SIG-M5 treated with dmso at 0.1 percent for 504 hours (cell line): ENCODE measurements at regions not wholly inside any gene's neighbourhood (a gene's known extent, or its start where the extent isn't known, plus 50 kb on each side); places are given as distances from the start of the nearest gene placed in this dataset.
"Not testable (repeated sequence)": the region's sequence is repeated elsewhere in the genome, so short reads cannot be mapped to it uniquely, and the experiment has no call there.

Experiments used
- DNase-seq: peaks from one replicate; lab custom pipeline; 2025; ENCODE audit not compliant: unreplicated experiment; lab: John Stamatoyannopoulos, UW

DNA sequence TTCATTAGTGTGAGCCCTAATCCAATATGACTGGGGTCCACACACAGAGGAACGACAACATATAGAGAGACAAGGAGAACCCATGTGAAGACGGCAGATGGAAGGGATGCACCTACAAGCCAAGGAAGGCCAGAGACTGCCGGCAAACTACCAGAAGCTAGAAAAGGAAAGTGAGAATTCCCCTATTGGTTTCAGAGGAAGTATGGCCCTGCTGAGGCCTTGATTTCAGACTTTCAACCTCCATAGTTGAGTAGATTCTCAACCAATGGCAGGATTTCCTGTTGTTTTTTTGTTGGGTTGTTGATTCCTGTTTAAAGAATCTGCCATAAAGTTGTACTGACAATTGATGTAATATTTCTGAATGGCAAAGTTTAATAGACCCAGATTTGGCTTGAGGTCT is 241.5 kb downstream of the SATB2 start:
- DNase-seq: no peak

DNA sequence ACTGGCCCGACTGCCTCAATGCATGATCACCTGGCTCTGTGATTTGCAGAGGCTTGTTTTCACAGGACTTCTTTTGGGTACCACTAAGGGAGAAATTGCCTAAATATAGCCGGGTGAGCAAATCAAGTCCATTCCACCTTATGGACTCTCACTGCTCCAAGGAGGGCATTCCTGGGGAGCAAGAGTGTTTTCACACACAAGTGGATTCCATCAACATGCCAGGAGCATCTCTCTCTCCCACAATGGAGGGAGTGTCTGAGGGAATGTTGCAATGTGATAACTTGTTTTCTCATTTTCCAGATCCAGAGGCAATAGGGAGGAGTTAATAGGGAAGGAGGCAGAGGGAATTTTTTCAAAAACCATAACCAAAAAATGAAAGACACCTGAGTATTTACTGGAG is 250.7 kb downstream of the SATB2 start:
- no peak for DNase-seq

DNA sequence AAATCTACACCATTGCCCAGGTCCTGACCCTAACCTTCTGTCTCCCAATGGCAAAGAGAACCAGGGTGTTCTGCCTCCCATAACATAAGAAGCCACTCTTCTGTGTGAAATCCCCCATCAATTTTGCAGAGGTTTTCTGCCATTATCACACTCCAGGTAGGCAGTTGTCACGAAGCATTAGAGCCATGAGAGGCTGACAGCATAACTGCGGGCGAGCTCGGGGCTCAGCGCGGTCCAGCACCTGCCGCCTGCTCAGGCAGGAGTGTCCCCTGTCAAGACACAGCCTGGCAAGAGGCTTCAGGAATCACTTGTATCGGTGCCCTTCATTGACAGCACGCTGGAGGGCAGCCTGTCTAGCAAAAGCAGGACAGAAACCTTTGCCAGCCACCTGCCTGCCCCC is 251.2 kb downstream of the SATB2 start:
- no peak for DNase-seq

DNA sequence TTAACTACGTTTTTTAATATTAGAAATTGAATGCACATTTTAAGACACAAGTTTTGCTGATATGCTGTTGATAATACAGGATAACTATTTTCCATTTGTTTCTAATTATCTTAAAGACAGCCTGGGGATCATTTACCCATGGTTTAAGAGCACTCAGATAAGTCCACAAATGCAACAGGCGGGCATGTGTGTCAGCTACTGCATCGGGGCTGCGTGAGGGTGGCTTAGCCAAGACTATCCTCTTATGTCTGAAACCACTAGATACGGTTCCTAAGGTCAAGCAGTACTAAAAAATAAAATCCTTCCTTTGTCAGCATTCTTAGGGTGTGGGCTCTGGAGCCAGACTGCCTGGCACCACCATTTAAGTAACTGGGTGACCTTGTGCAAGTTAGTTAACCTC is 254.8 kb downstream of the SATB2 start:
- DNase-seq: no peak

DNA sequence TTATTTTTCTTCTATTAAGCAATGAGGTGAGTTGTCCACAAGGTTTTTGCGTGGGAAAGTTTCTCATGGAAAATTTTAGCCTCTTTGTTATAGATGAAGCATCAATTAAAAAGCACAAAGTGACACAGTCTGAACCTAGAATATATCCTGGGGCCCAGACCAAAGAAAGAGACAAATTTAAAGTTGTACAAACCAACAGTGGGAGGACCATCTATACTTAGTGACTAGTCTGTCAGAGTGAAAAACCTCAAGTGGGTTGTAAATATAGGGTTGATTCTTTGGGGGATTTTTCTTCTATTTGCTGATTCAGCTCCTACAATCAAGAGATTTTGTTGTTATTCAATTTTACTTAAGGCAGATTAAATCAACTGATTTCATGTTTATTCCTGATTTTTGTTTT is 256.2 kb downstream of the SATB2 start:
- no peak for DNase-seq

DNA sequence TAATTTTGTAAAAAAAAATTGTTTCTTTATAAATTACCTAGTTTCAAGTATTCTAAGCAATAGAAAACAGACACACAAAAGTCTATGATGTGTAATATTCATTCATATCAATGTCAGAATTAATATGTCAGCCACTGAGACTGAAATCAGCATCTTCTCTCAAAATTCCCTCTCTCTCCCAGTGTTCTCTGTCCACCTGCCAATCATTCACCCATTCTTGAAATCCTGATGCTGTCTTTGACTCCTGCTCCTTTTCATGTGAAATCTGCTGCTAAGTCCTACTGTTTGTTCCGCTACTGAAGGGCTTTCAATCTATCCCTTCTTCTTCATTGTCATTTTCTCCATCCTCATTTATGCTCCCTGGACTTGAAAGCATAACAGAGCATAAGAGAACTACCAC is 257.9 kb downstream of the SATB2 start:
- DNase-seq: no peak

DNA sequence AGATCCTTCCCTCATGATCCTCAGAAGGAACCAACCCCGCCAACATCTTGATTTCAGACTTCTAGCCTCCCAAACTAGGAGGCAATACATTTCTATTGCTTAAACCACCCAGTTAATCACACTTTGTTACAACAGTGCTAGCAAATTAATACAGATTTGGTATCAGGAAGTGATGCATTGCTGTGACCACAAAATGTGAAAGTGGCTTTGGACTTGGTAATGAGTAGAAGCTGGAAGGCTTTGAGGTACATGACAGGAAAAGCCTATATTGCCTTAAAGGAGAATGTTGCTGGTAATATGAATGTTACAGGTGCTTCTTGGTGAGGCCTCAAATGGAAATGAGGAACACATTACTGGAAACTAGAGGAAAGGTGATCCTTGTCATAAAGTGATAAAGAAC is 260.3 kb downstream of the SATB2 start:
- peak; percentile 44 for DNase-seq

DNA sequence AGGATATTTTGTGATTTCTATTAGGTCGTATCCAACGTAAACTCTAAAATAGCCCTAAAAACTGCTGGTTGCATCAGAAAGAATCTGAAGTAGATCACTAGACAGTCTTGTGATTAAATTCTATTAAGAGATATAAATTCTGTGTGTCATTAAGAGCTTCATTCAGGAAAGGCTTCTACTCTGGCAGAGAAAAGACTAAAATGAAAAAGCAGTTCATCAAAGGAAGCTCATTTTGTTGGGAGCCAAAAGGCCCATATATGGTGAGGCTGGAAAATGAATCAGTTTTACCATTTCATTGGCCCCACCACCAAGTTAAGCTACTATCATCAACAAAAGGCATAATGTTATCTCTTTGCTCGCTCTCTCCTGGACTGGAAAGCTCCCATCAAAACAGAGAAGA is 261.1 kb downstream of the SATB2 start:
- no peak for DNase-seq

DNA sequence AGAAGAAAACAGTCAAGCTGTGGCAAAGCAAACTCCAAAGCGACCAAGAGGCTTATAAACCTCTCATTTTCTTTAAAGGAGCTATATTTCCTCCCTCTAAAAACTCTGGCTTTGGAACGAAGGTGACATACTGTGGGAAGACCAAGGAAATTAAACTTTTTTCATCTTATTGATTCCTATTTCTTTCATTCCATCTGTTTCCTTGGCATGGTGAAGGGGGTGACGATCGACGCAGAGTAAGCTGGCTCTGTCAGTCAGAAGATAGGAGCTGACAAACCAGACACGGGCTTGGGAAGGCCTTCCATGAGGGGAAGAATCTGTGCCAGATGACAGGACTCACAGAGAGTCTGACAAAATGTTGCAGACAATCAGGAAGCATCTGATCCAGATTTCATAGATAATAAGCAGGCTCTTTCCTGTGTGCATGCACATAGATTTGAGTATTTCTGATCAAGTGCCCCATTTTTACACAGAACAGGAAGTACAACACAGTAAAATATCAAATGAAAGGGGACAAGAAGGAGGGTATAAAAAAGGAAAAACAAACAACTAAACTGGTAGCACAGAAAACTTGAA is 261.7 kb downstream of the SATB2 start:
- DNase-seq: no peak

DNA sequence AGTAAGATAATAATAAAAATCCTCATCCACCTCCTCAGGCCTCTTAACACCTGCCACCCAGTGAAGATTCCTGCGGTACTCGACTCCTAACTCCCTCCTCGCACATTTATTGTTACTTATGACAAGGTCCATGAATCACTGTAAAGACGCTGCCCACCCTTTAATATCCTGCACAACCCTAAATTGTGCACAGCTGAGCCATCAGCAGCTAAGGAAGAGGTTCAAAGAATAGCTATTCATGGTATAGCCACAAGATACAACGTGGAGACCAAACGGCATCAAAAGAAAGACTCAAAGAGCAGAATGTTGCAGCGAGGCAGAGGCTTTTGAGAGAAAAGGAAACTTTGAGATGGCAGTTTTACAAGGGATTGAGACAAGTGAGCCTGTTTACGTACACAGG is 266.3 kb downstream of the SATB2 start:
- no peak for DNase-seq

DNA sequence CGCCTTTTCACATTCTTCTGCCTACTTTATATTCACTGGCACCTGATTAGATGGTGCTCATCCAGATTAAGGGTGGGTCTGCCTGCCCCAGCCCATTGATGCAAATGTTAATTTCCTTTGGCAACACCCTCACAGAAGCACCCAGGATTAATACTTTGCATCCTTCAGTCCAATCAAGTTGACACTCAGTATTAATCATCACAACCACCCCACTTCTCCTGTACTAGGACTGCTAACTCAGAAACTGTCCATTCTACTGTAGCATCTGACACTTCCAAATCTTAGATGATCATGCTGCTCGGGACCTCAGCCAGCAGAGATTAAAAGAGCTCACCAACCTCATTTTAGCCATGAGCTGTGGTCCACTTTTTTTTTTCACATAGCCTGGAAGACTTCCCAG is 268.5 kb downstream of the SATB2 start:
- DNase-seq: no peak

DNA sequence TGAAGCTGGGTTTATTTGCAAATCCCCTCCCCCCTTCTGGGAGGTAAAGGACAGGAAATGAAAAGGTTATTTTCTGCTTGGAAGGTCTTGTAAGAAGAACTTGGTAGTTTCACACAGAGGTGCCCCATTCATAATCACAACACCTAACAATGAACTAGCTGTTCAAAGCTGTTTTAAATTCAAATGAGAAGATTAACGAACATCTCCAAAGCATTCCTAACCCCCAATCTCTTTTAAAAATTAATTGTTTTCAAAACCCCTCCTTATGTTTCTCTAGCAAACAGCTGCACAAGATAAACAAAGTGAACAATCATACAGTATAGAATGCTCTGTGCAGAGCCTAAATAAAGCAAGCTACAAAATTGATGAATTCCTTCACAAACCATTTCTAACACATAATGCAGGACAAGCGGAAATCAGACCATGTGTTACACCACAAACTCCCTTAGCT is 271.4 kb downstream of the SATB2 start:
- DNase-seq: no peak

DNA sequence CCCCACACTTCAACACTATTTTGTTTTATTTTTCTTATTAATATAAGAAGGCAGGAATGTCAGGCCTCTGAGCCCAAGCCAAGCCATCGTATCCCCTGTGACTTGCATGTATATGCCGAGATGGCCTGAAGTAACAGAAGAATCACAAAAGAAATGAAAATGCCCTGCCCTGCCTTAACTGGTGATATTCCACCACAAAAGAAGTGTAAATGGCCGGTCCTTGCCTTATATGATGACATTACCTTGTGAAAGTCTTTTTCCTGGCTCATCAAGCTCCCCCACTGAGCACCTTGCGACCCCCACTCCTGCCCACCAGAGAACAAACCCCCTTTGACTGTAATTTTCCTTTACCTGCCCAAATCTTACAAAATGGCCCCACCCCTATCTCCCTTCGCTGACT is 272.6 kb downstream of the SATB2 start:
- not testable (repeated sequence) for DNase-seq

DNA sequence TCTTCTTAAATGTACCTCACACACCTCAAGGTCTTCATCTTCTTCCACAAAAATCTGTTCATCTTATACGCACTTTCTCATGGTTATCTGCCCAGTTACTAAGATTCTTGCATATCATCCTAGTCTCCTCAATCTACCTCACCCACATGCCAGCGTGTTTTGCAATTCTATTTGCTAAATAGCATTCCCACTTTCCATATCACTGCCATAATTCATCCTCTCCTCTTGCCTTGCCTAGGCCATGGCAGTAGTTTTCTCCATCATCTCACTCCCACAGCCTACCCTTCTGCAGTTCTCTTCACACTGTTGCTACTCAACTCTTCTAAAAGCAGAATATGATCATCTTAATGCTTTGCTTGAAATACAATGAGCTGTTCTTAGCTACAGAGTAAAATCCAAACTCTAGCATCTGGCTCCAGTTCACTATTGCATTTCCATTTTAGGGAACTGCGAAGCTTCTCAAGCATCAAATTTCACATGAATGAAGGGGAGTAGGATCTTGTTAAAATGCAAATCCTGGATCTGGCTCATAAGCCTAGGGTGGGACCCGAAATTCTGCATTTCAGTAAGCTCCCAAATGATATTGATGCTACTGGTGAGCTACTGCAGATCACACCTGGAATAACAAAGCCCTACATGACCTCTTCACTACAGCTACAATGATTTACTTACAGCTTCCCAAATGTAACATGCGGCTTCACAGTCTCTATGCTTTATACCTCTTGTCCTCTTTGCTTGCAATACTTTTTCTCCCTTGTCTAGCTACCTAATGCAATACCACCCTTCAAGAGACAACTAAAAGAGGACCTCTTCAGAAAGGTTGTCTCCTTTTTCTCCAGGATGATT is 293.9 kb downstream of the SATB2 start:
- DNase-seq: no peak

DNA sequence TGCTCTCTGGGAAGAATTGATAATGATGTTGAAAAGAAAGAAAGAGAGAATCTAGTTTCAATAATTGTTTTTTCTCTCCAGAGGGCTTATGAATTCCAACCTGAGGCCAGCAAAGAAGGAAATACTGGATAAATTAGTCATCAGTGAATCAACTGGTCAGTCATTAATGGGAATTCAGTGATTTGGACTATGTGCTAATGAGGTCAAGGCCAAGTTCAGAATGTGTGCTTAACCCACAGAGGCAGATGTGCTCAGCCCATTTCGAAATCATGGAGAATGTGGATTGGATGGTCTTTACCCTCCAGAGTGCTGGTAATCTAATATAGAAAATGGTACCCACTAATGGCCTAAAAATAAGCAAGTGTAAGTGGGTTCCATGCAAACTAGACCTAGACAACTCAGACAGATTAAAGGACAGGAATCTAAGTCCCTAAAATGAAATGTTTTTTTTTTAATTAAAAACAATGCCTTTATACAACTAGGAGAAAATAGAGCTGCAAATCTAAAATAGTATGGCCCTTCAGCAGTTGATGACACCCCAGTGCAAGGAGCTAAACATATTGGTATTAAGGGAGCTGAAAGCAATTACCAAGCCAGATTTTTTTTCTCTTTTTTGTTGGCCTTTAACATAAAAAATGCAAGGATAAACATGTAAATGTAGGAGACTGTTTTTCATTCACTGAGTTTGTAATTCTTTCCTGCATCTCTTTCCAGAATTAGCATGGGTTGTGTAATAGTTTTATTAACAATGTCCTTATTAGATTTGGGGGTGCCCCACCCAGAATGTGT is 296.9 kb downstream of the SATB2 start:
- DNase-seq: no peak

DNA sequence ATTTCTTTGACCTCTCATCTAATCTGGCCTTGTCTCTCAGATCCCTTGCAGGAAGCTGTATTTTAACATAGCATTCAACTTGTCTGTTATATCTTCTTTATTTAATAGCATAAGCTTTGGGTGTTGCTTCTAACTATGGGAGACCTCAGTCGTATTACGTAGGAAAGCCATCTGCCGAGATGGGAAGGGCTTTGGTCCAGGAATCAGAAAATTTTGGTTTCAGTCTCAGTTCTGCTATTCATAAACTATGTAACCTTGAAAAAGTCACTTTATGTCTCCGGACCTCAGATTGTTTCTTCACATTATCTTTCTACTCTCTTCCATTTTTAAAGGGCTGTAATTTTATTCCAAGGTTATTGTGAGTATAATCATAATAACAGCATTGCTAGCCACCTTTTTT is 297.7 kb downstream of the SATB2 start:
- DNase-seq: no peak

DNA sequence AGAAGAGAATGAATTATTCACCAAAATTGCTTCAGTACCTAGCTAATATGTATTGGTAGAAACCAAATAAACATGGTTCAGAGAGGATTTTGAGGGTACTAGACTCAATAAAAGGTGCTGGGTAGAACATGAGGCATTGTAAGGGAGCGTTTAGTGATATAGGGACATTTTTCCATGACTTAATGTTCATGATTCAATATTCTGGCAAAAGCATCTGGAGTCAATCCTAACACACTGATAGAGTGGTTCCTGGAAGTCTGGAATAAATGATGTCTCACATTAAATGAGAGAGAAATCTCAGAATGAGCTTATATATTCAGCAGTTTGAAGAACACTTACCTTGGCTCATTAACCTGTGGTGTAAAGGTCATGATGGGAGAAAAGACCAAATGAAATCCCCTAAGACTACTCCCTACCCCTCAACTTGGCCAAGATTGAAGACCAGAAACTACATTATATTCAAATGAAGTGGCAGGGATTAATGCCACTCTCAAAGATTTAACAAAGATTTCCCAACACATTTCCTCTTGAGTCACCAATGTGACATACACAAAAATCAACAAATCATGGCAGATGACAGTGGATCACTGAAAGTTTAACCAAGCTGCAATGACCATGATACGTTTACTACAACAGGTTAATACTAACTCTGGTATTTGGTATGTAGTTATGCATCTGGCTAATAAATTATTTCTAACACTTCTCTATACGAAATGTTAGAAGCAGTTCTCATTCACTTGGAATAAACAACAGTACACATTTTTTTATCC is 309.5 kb downstream of the SATB2 start:
- no peak for DNase-seq

DNA sequence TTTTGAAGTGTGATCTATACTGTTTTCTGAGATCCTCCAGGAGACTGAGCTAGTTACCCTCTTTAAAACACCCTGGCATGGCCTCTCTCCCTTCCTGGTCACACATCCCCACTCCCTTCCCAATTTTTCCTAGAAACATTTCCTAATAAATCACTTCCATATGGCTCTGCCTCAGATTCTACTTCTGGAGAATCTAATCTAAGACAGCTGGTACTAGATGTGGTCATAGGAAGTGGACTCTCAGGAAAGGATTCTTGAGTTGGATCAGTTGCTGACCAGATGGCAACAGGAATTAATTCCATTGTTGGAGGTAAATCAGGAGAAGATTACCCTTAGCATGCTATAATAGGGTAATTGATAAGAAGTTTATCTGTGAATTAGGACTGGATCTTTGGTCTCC is 310.5 kb downstream of the SATB2 start:
- no peak for DNase-seq

DNA sequence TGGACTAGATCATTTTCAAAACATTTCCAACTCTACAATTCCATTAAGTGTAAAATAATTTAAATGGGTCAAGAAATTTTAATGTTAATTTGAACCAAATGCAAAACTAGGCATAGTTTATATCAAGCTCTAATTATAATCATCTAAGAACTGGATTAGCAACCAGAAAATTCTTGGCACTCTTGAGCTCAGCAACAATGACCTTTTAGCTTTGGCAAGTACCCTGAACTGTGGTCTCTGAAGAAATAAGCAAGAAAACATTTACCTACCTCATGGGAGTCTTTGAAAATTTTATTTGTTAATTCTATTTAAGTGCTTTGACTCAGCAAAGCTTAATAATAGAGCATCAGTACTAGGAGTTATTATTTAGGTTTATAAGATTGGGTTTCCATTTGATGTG is 313.2 kb downstream of the SATB2 start:
- no peak for DNase-seq

DNA sequence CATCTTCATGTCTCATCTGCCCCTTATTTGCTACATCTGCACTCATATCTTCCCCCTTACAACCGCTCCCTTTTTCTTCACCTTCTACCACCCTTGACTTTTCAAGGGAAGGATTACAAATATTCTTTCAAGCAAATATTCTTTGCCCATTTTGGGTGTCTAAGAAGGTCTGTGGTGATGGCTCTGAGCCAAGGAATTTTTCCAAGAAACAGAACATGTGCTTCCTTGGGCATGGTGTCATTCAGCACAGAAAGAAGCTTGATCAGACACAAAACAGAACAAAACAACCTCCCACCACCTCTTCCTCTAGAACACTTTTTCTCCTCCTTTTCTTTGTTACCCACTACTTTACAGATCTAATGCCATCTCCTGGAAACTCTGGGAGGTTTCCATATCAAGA is 313.7 kb downstream of the SATB2 start:
- DNase-seq: no peak

DNA sequence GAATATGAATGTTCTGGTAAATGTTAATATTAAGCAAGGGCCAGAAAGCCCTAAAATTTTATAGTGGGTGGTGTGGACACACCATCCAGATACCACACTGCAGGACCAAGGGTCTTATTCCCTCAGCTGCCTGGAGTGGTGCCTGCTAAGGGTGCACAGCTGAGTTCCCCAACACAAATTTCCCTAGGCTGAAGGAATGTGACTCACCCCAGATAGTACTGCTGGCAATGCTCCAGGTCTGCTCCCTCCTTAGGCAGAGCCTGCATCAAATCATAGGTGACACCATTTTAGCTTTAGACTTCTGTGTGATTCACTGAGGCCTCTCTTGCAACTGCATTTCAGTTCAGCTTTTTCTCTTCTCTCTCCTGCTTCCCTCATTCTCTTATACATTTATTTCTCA is 321.1 kb downstream of the SATB2 start:
- no peak for DNase-seq
